Activated CD4-positive, alpha-beta T cell treated with anti-CD3 and anti-CD28 coated beads, Interleukin-2, amount 10 ng/mL, durations not matched to agents 24 days and 14 days (primary cell): ENCODE measurements at regions not wholly inside any gene's neighbourhood (a gene's known extent, or its start where the extent isn't known, plus 50 kb on each side); places are given as distances from the start of the nearest gene placed in this dataset.

ENCODE experiments used
- DNase-seq: peaks from one replicate; pipeline ENCODE4 v3.0.0; 2022
- H3K27ac Mint-ChIP-seq: one replicate; pipeline ENCODE4 v1.8.0; 2022; ENCODE audit warnings: mild to moderate bottlenecking, mixed read lengths
- H3K27me3 Mint-ChIP-seq: one replicate; pipeline ENCODE4 v1.8.0; 2022; ENCODE audit warnings: mixed read lengths
- H3K36me3 Mint-ChIP-seq: one replicate; pipeline ENCODE4 v1.8.0; 2022; ENCODE audit warnings: low read depth, mild to moderate bottlenecking, mixed read lengths
- H3K4me1 Mint-ChIP-seq: one replicate; pipeline ENCODE4 v1.8.0; 2021; ENCODE audit warnings: mixed read lengths
- H3K4me3 Mint-ChIP-seq: one replicate; pipeline ENCODE4 v1.8.0; 2022; ENCODE audit warnings: mild to moderate bottlenecking, moderate library complexity, mixed read lengths
- H3K9me3 Mint-ChIP-seq: one replicate; pipeline ENCODE4 v1.8.0; 2021; ENCODE audit warnings: mixed read lengths
- intact Hi-C: fragments of 100-400 bp; cut with micrococcal nuclease; formaldehyde crosslinking; loops from one replicate; pipeline ENCODE4 v1.15.1; 2023

- no peak overlapping the region for H3K4me3 Mint-ChIP-seq
- intact Hi-C loops, result no loop called here
- no peak for DNase-seq
- peaks cover 26% of the 10 kb centered on the region for H3K4me1 Mint-ChIP-seq
- no peaks in the 10 kb centered on the region for H3K9me3 Mint-ChIP-seq
- H3K27ac Mint-ChIP-seq, result no peak overlapping the region
- H3K27me3 Mint-ChIP-seq, result peaks cover 9% of the 10 kb centered on the region
- H3K36me3 Mint-ChIP-seq, result peaks cover 3% of the 10 kb centered on the region
Observed at GRCh38 chr3:177430653-177431052, 233.4 kb upstream of the TBL1XR1 start.

GRCh38 chr3:177431525-177432176 is 234.4 kb upstream of the TBL1XR1 start:
- H3K27me3 Mint-ChIP-seq, result peaks cover 9% of the 10 kb centered on the region
- no peaks in the 10 kb centered on the region for H3K36me3 Mint-ChIP-seq
- intact Hi-C loops, result no loop called here
- no peak overlapping the region for H3K27ac Mint-ChIP-seq
- no peak for DNase-seq
- no peak overlapping the region for H3K4me3 Mint-ChIP-seq
- peaks cover 17% of the 10 kb centered on the region for H3K4me1 Mint-ChIP-seq
- H3K9me3 Mint-ChIP-seq, result no peaks in the 10 kb centered on the region

- Mint-ChIP-seq H3K36me3 (no peaks in the 10 kb centered on the region), H3K27ac (no peak overlapping the region), H3K4me1 (no peaks in the 10 kb centered on the region), H3K9me3 (no peaks in the 10 kb centered on the region), H3K4me3 (no peak overlapping the region), H3K27me3 (peaks cover 6% of the 10 kb centered on the region)
- no peak for DNase-seq
- intact Hi-C loops, result no loop called here
Observed at GRCh38 chr3:177435301-177435700, 238.0 kb upstream of the TBL1XR1 start.

GRCh38 chr3:177437513-177438337 is 240.4 kb upstream of the TBL1XR1 start:
- intact Hi-C loops, result no loop called here
- Mint-ChIP-seq H3K4me3 (no peak overlapping the region), H3K9me3 (no peaks in the 10 kb centered on the region), H3K27ac (no peak overlapping the region), H3K27me3 (peaks cover 2% of the 10 kb centered on the region), H3K4me1 (no peaks in the 10 kb centered on the region), H3K36me3 (no peaks in the 10 kb centered on the region)
- DNase-seq, result no peak

- no peaks in the 10 kb centered on the region for H3K9me3 Mint-ChIP-seq
- no peak for DNase-seq
- H3K27ac Mint-ChIP-seq, result no peak overlapping the region
- no peak overlapping the region for H3K4me3 Mint-ChIP-seq
- H3K27me3 Mint-ChIP-seq, result peaks cover 2% of the 10 kb centered on the region
- H3K36me3 Mint-ChIP-seq, result no peaks in the 10 kb centered on the region
- intact Hi-C loops, result no loop called here
- H3K4me1 Mint-ChIP-seq, result no peaks in the 10 kb centered on the region
Observed at GRCh38 chr3:177438596-177439220, 241.4 kb upstream of the TBL1XR1 start.

GRCh38 chr3:177439694-177440269 is 242.5 kb upstream of the TBL1XR1 start:
- peaks cover 2% of the 10 kb centered on the region for H3K27me3 Mint-ChIP-seq
- H3K36me3 Mint-ChIP-seq, result no peaks in the 10 kb centered on the region
- no peak for DNase-seq
- intact Hi-C loops, result no loop called here
- H3K9me3 Mint-ChIP-seq, result no peaks in the 10 kb centered on the region
- H3K4me3 Mint-ChIP-seq, result no peak overlapping the region
- no peaks in the 10 kb centered on the region for H3K4me1 Mint-ChIP-seq
- H3K27ac Mint-ChIP-seq, result no peak overlapping the region

GRCh38 chr3:177440456-177441104 is 243.3 kb upstream of the TBL1XR1 start:
- Mint-ChIP-seq H3K9me3 (no peaks in the 10 kb centered on the region), H3K27me3 (peaks cover 2% of the 10 kb centered on the region), H3K27ac (no peak overlapping the region), H3K4me3 (no peak overlapping the region), H3K36me3 (no peaks in the 10 kb centered on the region), H3K4me1 (no peaks in the 10 kb centered on the region)
- DNase-seq, result no peak
- intact Hi-C loops, result no loop called here

GRCh38 chr3:177441276-177441812 is 244.1 kb upstream of the TBL1XR1 start:
- no peaks in the 10 kb centered on the region for H3K4me1 Mint-ChIP-seq
- intact Hi-C loops, result no loop called here

GRCh38 chr3:177441813-177442646 is 244.7 kb upstream of the TBL1XR1 start:
- no peaks in the 10 kb centered on the region for H3K36me3 Mint-ChIP-seq
- DNase-seq, result no peak
- no peaks in the 10 kb centered on the region for H3K9me3 Mint-ChIP-seq
- H3K4me3 Mint-ChIP-seq, result no peak overlapping the region
- no peaks in the 10 kb centered on the region for H3K4me1 Mint-ChIP-seq
- peaks cover 2% of the 10 kb centered on the region for H3K27me3 Mint-ChIP-seq
- intact Hi-C loops, result no loop called here
- no peak overlapping the region for H3K27ac Mint-ChIP-seq

More at GRCh38 chr3:177441276-177441812, 244.1 kb upstream of the TBL1XR1 start:
- H3K27me3 Mint-ChIP-seq, result peaks cover 2% of the 10 kb centered on the region
- no peaks in the 10 kb centered on the region for H3K36me3 Mint-ChIP-seq
- DNase-seq, result no peak
- no peak overlapping the region for H3K27ac Mint-ChIP-seq
- H3K4me3 Mint-ChIP-seq, result no peak overlapping the region
- H3K9me3 Mint-ChIP-seq, result no peaks in the 10 kb centered on the region

- intact Hi-C loops, result no loop called here
- DNase-seq, result no peak
- Mint-ChIP-seq H3K36me3 (no peaks in the 10 kb centered on the region), H3K4me3 (no peak overlapping the region), H3K27ac (no peak overlapping the region), H3K9me3 (no peaks in the 10 kb centered on the region), H3K4me1 (peaks cover 2% of the 10 kb centered on the region), H3K27me3 (no peaks in the 10 kb centered on the region)
Observed at GRCh38 chr3:177443469-177443868, 246.2 kb upstream of the TBL1XR1 start.

- no peaks in the 10 kb centered on the region for H3K36me3 Mint-ChIP-seq
- no peak overlapping the region for H3K27ac Mint-ChIP-seq
- H3K9me3 Mint-ChIP-seq, result no peaks in the 10 kb centered on the region
- DNase-seq, result no peak
- intact Hi-C loops, result no loop called here
- H3K4me3 Mint-ChIP-seq, result no peak overlapping the region
- peaks cover 8% of the 10 kb centered on the region for H3K4me1 Mint-ChIP-seq
- H3K27me3 Mint-ChIP-seq, result no peaks in the 10 kb centered on the region
Observed at GRCh38 chr3:177444696-177445095, 247.4 kb upstream of the TBL1XR1 start.

GRCh38 chr3:177445549-177445948 is 248.3 kb upstream of the TBL1XR1 start:
- no peak overlapping the region for H3K4me3 Mint-ChIP-seq
- intact Hi-C loops, result no loop called here
- no peak for DNase-seq

GRCh38 chr3:177446165-177446601 is 248.9 kb upstream of the TBL1XR1 start:
- intact Hi-C loops, result no loop called here
- Mint-ChIP-seq H3K36me3 (no peaks in the 10 kb centered on the region), H3K27me3 (no peaks in the 10 kb centered on the region), H3K9me3 (no peaks in the 10 kb centered on the region), H3K4me3 (no peak overlapping the region), H3K4me1 (peaks cover 8% of the 10 kb centered on the region), H3K27ac (no peak overlapping the region)
- no peak for DNase-seq

More at GRCh38 chr3:177445549-177445948, 248.3 kb upstream of the TBL1XR1 start:
- Mint-ChIP-seq H3K27ac (no peak overlapping the region), H3K9me3 (no peaks in the 10 kb centered on the region), H3K27me3 (no peaks in the 10 kb centered on the region), H3K4me1 (peaks cover 8% of the 10 kb centered on the region), H3K36me3 (no peaks in the 10 kb centered on the region)
